ENCODE measurements at regions not wholly inside any gene's neighbourhood (a gene's known extent, or its start where the extent isn't known, plus 50 kb on each side); places are given as distances from the start of the nearest gene placed in this dataset.
"Not testable (repeated sequence)": the region's sequence is repeated elsewhere in the genome, so short reads cannot be mapped to it uniquely, and the experiment has no call there.

DNA sequence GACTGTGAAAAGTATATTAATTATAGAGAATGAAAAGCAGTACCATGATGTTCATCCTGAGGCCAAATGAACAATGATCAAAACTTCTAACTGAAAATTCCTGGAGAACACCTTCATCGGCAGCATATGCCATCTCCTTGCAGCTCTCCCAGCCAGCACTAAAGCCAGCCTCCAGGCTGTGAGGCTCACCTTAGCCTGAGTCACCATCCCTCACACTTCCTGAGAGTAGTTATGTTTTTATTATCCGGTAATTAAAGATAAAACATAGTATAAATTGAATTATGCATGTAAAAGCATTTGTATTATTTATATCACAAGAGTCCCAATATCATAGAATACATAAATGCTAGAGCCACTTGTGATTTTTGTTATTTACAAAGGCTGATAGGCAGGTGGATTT lies 341.9 kb downstream of the BCL2L11 start:
- peaks cover 89% of the 10 kb centered on the region for H3K79me2 ChIP-seq (ENCODE audit: insufficient read depth)

DNA sequence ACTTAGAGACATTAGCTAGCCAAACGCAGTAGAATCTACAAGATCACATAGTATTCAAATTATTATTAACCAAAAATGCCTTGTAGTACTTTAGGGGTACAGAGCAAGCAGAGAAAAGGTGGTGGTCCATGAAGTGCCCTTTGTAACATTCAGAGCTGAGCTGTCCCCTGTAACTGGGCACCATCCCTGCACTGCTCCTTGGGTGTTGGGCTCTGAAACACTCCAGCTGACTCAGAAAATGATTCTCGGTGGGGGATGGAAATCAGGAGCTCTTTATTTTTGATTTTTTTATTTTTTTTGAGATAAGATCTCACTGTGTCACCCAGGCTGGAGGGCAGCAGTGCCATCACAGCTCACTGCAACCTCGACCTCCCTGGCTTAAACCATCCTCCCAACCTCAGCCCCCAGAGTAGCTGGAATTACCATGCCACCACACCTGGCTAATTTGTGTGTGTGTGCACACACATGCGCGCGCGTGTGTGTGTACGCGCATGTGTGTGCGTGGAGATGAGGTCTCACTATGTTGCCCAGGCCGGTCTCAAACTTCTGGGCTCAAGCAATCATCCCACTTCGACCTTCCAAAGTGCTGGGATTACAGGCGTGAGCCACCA lies 342.6 kb downstream of the BCL2L11 start:
- H3K9me2 ChIP-seq (ENCODE audit: insufficient read depth); H3K27me3 ChIP-seq (replicated peaks; ENCODE audit: insufficient read depth); H4K20me1 ChIP-seq (ENCODE audit: insufficient read depth); H3F3A ChIP-seq (ENCODE audit: insufficient read depth); in situ Hi-C loops (cut with MboI); H3K4me2 ChIP-seq (ENCODE audit: unreplicated experiment); H2AFZ ChIP-seq; H3K9me3 ChIP-seq (ENCODE audit: low read depth); H3K36me3 ChIP-seq (ENCODE audit: low read depth): not testable (repeated sequence)
- Histone ChIP-seq H3K4me1 (ENCODE audit: insufficient read depth) (peaks cover 15% of the 10 kb centered on the region; the same call in 1 of the 2 replicates), H3K4me3 (0 out of 2 replicates have a peak overlapping the region, but pooled peaks have one; percentile 22), H3K9ac (0 out of 2 replicates have a peak overlapping the region, but pooled peaks have one; percentile 25), H3K27ac (peak overlapping the region; percentile 62), H3K79me2 (ENCODE audit: insufficient read depth) (peaks cover 86% of the 10 kb centered on the region)
- WGBS, 2 experiments (ENCODE audit: low coverage in 1 of 2, low lambda C conversion rate in 2 of 2, missing lambda C conversion rate in 2 of 2), result 85 to 89% methylated on average over 8 to 12 of the region's 13 CpGs
- DNase-seq, result peak; percentile 4

More for the DNA sequence above, 341.9 kb downstream of the BCL2L11 start:
- H4K20me1 ChIP-seq (ENCODE audit: insufficient read depth); H3K9me2 ChIP-seq (ENCODE audit: insufficient read depth); H3K27me3 ChIP-seq (replicated peaks; ENCODE audit: insufficient read depth); in situ Hi-C loops (cut with MboI); H3K9ac ChIP-seq; H3K9me3 ChIP-seq (ENCODE audit: low read depth); H2AFZ ChIP-seq; H3K4me3 ChIP-seq; H3K4me2 ChIP-seq (ENCODE audit: unreplicated experiment); DNase-seq; H3K36me3 ChIP-seq (ENCODE audit: low read depth); H3F3A ChIP-seq (ENCODE audit: insufficient read depth): not testable (repeated sequence)
- 0 out of 2 replicates have a peak overlapping the region, but pooled peaks have one; percentile 62 for H3K27ac ChIP-seq
- peaks cover 15% of the 10 kb centered on the region; the same call in 1 of the 2 replicates for H3K4me1 ChIP-seq (ENCODE audit: insufficient read depth)
- WGBS, 2 experiments (ENCODE audit: low coverage in 1 of 2, low lambda C conversion rate in 2 of 2, missing lambda C conversion rate in 2 of 2), result 96% methylated on average over 2 of the region's 2 CpGs

DNA sequence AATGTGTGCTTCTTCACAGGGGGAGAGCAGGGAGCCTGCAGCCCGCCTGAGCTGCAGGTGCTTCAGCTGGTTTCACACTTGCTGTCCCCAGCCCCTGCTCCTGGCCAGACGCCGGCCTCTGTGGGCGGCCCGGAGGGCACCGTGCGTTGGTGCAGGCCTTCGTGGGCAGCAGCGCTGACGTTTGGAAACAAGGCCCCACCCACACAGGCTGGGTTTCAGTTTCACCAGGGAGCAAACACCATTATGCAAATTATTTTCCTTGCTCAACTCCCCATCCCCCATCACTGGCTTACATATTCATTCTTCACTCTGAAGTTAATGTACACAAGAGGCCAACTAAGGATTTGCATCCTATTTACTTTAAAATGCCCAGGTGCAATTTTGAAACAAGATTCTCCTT lies 343.2 kb downstream of the BCL2L11 start:
- H3K9me3 ChIP-seq (ENCODE audit: low read depth); H3K36me3 ChIP-seq (ENCODE audit: low read depth); H2AFZ ChIP-seq; H4K20me1 ChIP-seq (ENCODE audit: insufficient read depth); DNase-seq; H3F3A ChIP-seq (ENCODE audit: insufficient read depth); H3K9me2 ChIP-seq (ENCODE audit: insufficient read depth); H3K27me3 ChIP-seq (replicated peaks; ENCODE audit: insufficient read depth); H3K4me2 ChIP-seq (ENCODE audit: unreplicated experiment); in situ Hi-C loops (cut with MboI); H3K9ac ChIP-seq: not testable (repeated sequence)
- H3K4me3 ChIP-seq, result 0 out of 2 replicates have a peak overlapping the region, but pooled peaks have one; percentile 22
- peaks cover 87% of the 10 kb centered on the region for H3K79me2 ChIP-seq (ENCODE audit: insufficient read depth)
- peak overlapping the region; percentile 62 for H3K27ac ChIP-seq
- 0% methylated on average over 1 of the region's 10 CpGs; no CpG with 5 or more reads in 1 of the 2 experiments for WGBS, 2 experiments (ENCODE audit: low coverage in 1 of 2, low lambda C conversion rate in 2 of 2, missing lambda C conversion rate in 2 of 2)
- peaks cover 15% of the 10 kb centered on the region; the same call in 1 of the 2 replicates for H3K4me1 ChIP-seq (ENCODE audit: insufficient read depth)

DNA sequence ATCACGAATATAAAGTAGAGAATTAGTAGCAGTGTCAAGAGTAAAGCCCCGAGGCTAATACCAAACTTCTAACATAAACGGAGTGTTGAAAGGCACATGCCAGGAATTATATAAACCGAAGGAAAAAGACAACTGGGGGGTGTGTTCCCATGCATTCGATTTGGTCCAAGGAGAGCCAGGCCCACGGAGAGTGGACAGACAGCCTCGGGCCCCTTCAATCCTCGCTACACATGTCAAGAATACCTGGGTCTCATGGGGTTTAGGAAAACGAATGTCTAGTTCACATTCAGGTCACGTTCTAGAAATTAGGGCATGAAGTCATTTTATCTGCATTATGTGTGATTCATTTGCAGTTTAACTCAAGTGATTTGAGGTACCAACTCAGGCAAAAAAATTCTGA lies 343.7 kb downstream of the BCL2L11 start:
- H2AFZ ChIP-seq; in situ Hi-C loops (cut with MboI); H4K20me1 ChIP-seq (ENCODE audit: insufficient read depth); H3K4me3 ChIP-seq; H3K9ac ChIP-seq; H3K4me2 ChIP-seq (ENCODE audit: unreplicated experiment); H3F3A ChIP-seq (ENCODE audit: insufficient read depth); H3K36me3 ChIP-seq (ENCODE audit: low read depth); DNase-seq; H3K27ac ChIP-seq; H3K9me2 ChIP-seq (ENCODE audit: insufficient read depth); H3K9me3 ChIP-seq (ENCODE audit: low read depth); H3K27me3 ChIP-seq (replicated peaks; ENCODE audit: insufficient read depth): not testable (repeated sequence)
- WGBS, 2 experiments (ENCODE audit: low coverage in 1 of 2, low lambda C conversion rate in 2 of 2, missing lambda C conversion rate in 2 of 2), result 53 to 72% methylated on average over 6 to 8 of the region's 10 CpGs
- peaks cover 15% of the 10 kb centered on the region; the same call in 1 of the 2 replicates for H3K4me1 ChIP-seq (ENCODE audit: insufficient read depth)
- H3K79me2 ChIP-seq (ENCODE audit: insufficient read depth), result peaks cover 88% of the 10 kb centered on the region

DNA sequence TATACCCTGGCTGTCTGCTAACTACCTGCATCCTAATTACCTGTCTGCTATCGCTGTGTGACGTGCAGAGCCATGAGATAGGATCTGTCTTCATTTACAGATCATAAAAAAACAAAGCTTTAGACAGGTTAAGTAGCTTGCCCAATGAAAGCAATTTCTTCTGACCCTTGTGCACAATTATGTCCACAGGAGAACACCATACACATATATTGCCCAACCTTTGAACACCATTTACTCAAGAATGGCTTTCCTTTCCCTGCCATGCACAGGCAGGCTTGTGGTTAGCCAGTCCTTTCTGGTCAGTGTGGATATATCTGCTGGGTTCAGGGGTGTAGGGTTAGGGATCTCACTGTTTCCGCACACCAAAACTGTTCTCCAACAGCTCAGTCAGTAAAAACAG lies 344.8 kb downstream of the BCL2L11 start:
- DNase-seq; H4K20me1 ChIP-seq (ENCODE audit: insufficient read depth); H3K9me2 ChIP-seq (ENCODE audit: insufficient read depth); H3K4me3 ChIP-seq; H3K9me3 ChIP-seq (ENCODE audit: low read depth); H2AFZ ChIP-seq; H3F3A ChIP-seq (ENCODE audit: insufficient read depth); H3K9ac ChIP-seq; H3K4me2 ChIP-seq (ENCODE audit: unreplicated experiment); H3K36me3 ChIP-seq (ENCODE audit: low read depth); H3K27ac ChIP-seq; H3K27me3 ChIP-seq (replicated peaks; ENCODE audit: insufficient read depth); in situ Hi-C loops (cut with MboI): not testable (repeated sequence)
- Histone ChIP-seq H3K79me2 (ENCODE audit: insufficient read depth) (peaks cover 87% of the 10 kb centered on the region), H3K4me1 (ENCODE audit: insufficient read depth) (peaks cover 15% of the 10 kb centered on the region; the same call in 1 of the 2 replicates)
- 98 to 100% methylated on average over 3 of the region's 3 CpGs for WGBS, 2 experiments (ENCODE audit: low coverage in 1 of 2, low lambda C conversion rate in 2 of 2, missing lambda C conversion rate in 2 of 2)

DNA sequence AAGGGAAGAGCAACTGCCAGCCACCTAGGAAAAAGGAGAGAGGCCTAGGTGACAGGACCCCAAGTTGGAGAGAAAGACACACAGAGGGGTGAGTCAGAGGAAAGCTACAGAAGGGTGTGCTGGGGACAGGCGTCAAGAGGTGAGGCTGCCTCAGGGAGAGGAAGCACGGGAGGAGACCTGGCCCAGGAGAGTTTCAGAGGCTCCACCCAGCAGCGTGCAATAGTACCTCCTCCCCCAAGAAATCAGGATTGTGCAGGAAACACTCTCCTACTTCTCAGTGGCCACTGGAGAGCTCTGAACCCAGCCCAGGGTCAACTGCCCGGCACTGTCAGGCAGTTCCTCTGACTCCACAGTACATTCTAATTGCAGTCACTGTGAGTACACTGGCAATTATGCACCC lies 346.0 kb downstream of the BCL2L11 start:
- H2AFZ ChIP-seq; in situ Hi-C loops (cut with MboI); H3K27me3 ChIP-seq (replicated peaks; ENCODE audit: insufficient read depth); H4K20me1 ChIP-seq (ENCODE audit: insufficient read depth); H3K27ac ChIP-seq; H3K9me3 ChIP-seq (ENCODE audit: low read depth); H3K4me2 ChIP-seq (ENCODE audit: unreplicated experiment); H3K36me3 ChIP-seq (ENCODE audit: low read depth); DNase-seq; H3K9ac ChIP-seq; H3K9me2 ChIP-seq (ENCODE audit: insufficient read depth); H3K4me3 ChIP-seq: not testable (repeated sequence)
- WGBS, 2 experiments (ENCODE audit: low coverage in 1 of 2, low lambda C conversion rate in 2 of 2, missing lambda C conversion rate in 2 of 2), result 93 to 96% methylated on average over 4 of the region's 4 CpGs
- H3K4me1 ChIP-seq (ENCODE audit: insufficient read depth), result peaks cover 19% of the 10 kb centered on the region
- H3K79me2 ChIP-seq (ENCODE audit: insufficient read depth), result peaks cover 84% of the 10 kb centered on the region
- peaks cover 10% of the 10 kb centered on the region; the same call in 1 of the 2 replicates for H3F3A ChIP-seq (ENCODE audit: insufficient read depth)

DNA sequence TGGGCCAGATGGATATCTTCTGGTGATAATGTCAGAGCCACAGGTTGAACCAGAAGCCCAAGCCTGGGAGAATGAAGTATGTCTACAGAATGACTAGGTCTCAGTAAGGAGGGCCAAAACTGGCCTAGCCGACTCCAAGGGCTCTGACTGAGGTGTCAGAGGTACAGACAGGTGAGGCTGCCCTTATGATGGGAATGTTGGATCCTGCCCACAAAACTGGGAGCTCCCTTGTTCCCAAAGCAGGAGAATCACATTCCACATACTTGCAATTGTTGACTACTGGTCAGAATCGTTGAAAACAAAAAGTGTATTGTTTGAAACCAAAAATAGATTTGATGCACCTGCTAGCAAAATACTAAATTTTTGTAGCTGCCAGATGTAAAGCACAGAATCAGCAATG lies 350.2 kb downstream of the BCL2L11 start:
- H3K4me2 ChIP-seq (ENCODE audit: unreplicated experiment); H3K27me3 ChIP-seq (replicated peaks; ENCODE audit: insufficient read depth); H3K9me2 ChIP-seq (ENCODE audit: insufficient read depth); H3K9me3 ChIP-seq (ENCODE audit: low read depth); H3K36me3 ChIP-seq (ENCODE audit: low read depth); in situ Hi-C loops (cut with MboI); H4K20me1 ChIP-seq (ENCODE audit: insufficient read depth); H3K27ac ChIP-seq; DNase-seq; H3K4me3 ChIP-seq; H3K9ac ChIP-seq; H2AFZ ChIP-seq: not testable (repeated sequence)
- peaks cover 84% of the 10 kb centered on the region for H3K79me2 ChIP-seq (ENCODE audit: insufficient read depth)
- H3K4me1 ChIP-seq (ENCODE audit: insufficient read depth), result peaks cover 15% of the 10 kb centered on the region
- 59 to 67% methylated on average over 2 of the region's 2 CpGs for WGBS, 2 experiments (ENCODE audit: low coverage in 1 of 2, low lambda C conversion rate in 2 of 2, missing lambda C conversion rate in 2 of 2)
- peaks cover 15% of the 10 kb centered on the region for H3F3A ChIP-seq (ENCODE audit: insufficient read depth)

All from GM23248 (cell line).